ENCODE measurements at regions not wholly inside any gene's neighbourhood (a gene's known extent, or its start where the extent isn't known, plus 50 kb on each side); places are given as distances from the start of the nearest gene placed in this dataset.

DNA sequence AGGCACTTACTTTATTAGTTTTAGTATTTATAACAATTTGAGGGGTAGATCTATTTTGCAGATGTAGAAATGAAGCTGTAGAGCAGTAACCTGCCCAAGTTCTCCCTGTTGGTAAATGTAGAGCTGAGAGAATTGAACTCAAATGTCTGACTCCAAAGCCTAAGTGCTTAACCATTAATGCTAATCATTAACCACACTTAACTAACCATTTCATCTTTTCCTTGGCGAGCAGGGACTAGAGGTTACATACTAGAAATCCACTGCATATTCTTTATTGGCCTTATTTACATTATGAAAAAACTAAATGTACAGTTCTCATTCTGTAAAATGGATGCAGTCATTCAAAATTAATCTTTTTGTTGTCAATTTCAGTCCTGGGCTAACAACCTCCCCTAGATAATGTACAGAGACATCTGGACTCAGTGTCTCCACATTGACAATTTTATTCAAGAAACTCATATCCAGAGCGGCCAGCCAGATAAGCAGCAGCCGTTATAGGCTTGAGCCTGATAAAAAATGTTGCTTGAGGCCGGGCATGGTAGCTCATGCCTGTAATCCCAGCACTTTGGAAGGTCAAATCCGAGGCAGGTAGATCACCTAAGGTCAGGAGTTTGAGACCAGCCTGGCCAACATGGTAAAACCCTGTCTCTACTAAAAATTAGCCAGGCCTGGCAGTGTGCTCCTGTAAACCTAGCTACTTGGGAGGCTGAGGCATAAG, 76.7 kb upstream of the PICALM start:
- intact Hi-C loops (cut with micrococcal nuclease; ENCODE audit: unreplicated experiment) = no loop called here
- Histone ChIP-seq H3K27me3 (ENCODE audit: control insufficient read depth, insufficient read depth, low read length) (no peaks in the 10 kb centered on the region), H3K4me1 (ENCODE audit: control insufficient read depth, insufficient read depth, low read length) (no peaks in the 10 kb centered on the region), H3K4me3 (ENCODE audit: low read depth in 2 of 2, low read length in 2 of 2) (no peak overlapping the region), H3K9me3 (ENCODE audit: control insufficient read depth, insufficient read depth, low read depth, low read length) (no peaks in the 10 kb centered on the region), H3K36me3 (ENCODE audit: control insufficient read depth, insufficient read depth, low read length) (no peaks in the 10 kb centered on the region), H3K27ac (ENCODE audit: low read length) (no peak overlapping the region)
- ATAC-seq (no peak), DNase-seq (ENCODE audit: low read depth, low spot score) (no peak)
- no TSS peak for BruUV-seq (replicated peaks)
- CTCF ChIA-PET = no interaction called here
- POLR2A ChIA-PET = interaction anchor here (0.6 kb wide), 1 partner anchor 62 kb away, joined by 3 read pairs; no protein-coding TSS in a partner anchor
- in situ Hi-C loops (cut with HindIII; ENCODE audit: low pct_unique_long_range_greater_than_20kb, low sequenced_read_pairs) = no loop called here
- TF ChIP-seq POLR2AphosphoS5 (IDR thresholded peaks at IDR 0.05; ENCODE audit: low read depth, low read length) (no peak), TCF7L2 (IDR thresholded peaks at IDR 0.05; ENCODE audit: low read depth, low read length) (no peak), CTCF (IDR thresholded peaks at IDR 0.05) (no peak), SIN3A (IDR thresholded peaks at IDR 0.05; ENCODE audit: borderline replicate concordance, insufficient read depth, low read depth, low read length) (no peak)
- TF ChIP-seq, protein P1, sequence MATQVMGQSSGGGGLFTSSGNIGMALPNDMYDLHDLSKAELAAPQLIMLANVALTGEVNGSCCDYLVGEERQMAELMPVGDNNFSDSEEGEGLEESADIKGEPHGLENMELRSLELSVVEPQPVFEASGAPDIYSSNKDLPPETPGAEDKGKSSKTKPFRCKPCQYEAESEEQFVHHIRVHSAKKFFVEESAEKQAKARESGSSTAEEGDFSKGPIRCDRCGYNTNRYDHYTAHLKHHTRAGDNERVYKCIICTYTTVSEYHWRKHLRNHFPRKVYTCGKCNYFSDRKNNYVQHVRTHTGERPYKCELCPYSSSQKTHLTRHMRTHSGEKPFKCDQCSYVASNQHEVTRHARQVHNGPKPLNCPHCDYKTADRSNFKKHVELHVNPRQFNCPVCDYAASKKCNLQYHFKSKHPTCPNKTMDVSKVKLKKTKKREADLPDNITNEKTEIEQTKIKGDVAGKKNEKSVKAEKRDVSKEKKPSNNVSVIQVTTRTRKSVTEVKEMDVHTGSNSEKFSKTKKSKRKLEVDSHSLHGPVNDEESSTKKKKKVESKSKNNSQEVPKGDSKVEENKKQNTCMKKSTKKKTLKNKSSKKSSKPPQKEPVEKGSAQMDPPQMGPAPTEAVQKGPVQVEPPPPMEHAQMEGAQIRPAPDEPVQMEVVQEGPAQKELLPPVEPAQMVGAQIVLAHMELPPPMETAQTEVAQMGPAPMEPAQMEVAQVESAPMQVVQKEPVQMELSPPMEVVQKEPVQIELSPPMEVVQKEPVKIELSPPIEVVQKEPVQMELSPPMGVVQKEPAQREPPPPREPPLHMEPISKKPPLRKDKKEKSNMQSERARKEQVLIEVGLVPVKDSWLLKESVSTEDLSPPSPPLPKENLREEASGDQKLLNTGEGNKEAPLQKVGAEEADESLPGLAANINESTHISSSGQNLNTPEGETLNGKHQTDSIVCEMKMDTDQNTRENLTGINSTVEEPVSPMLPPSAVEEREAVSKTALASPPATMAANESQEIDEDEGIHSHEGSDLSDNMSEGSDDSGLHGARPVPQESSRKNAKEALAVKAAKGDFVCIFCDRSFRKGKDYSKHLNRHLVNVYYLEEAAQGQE (IDR thresholded peaks at IDR 0.05; ENCODE audit: insufficient read depth in 1 of 2, low read depth in 2 of 2, low read length in 1 of 2) = no peak

DNA sequence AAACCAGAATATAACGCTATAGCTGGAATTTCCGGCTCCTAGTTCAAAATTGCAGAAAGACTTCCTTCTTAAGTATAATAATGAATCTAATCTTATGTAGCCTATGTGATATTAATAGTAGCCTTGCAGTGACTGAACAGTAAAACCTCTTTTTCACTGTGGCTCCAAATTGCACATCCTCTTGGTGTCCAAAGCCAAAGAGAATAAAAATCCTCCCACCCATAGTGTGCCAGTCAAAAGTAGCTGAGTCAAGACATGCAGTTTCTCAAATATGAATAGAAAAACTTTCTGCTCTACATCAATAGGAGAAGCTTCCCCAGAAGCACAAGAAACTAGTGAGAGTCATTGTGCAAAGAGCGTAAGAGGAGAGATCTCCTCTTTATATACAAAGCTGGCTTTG, 76.0 kb upstream of the PICALM start:
- in situ Hi-C loops (cut with HindIII; ENCODE audit: low pct_unique_long_range_greater_than_20kb, low sequenced_read_pairs) = no loop called here
- H3K27ac ChIP-seq (ENCODE audit: low read length) = no peak overlapping the region

More for the DNA sequence above, 76.0 kb upstream of the PICALM start:
- BruUV-seq (replicated peaks) = no TSS peak
- H3K9me3 ChIP-seq (ENCODE audit: control insufficient read depth, insufficient read depth, low read depth, low read length) = no peaks in the 10 kb centered on the region
- H3K4me3 ChIP-seq (ENCODE audit: low read depth in 2 of 2, low read length in 2 of 2) = no peak overlapping the region
- no peaks in the 10 kb centered on the region for H3K36me3 ChIP-seq (ENCODE audit: control insufficient read depth, insufficient read depth, low read length)
- no peaks in the 10 kb centered on the region for H3K4me1 ChIP-seq (ENCODE audit: control insufficient read depth, insufficient read depth, low read length)
- DNase-seq (ENCODE audit: low read depth, low spot score) (no peak), ATAC-seq (no peak)
- intact Hi-C loops (cut with micrococcal nuclease; ENCODE audit: unreplicated experiment) = no loop called here
- ChIA-PET CTCF (no interaction called here), POLR2A (no interaction called here)
- no peaks in the 10 kb centered on the region for H3K27me3 ChIP-seq (ENCODE audit: control insufficient read depth, insufficient read depth, low read length)
- TF ChIP-seq, protein P1 (IDR thresholded peaks at IDR 0.05; ENCODE audit: insufficient read depth in 1 of 2, low read depth in 2 of 2, low read length in 1 of 2) = no peak
- TF ChIP-seq POLR2AphosphoS5 (IDR thresholded peaks at IDR 0.05; ENCODE audit: low read depth, low read length) = no peak
- TF ChIP-seq CTCF (IDR thresholded peaks at IDR 0.05) = no peak
- no peak for TF ChIP-seq SIN3A (IDR thresholded peaks at IDR 0.05; ENCODE audit: borderline replicate concordance, insufficient read depth, low read depth, low read length)
- TF ChIP-seq TCF7L2 (IDR thresholded peaks at IDR 0.05; ENCODE audit: low read depth, low read length) = no peak

Measured in Panc1 (cell line).